Esophagus squamous epithelium (tissue), 4 donors: ENCODE measurements at regions not wholly inside any gene's neighbourhood (a gene's known extent, or its start where the extent isn't known, plus 50 kb on each side); places are given as distances from the start of the nearest gene placed in this dataset.

Experiments used
- POLR2A ChIP-seq, 4 donors: fragments of 450-650 bp; IDR thresholded peaks; one replicate each; pipeline ENCODE4 v1.6.1; 2017; ENCODE audit warnings: antibody characterized with exemption in 4 of 4, mild to moderate bottlenecking in 4 of 4, moderate library complexity in 3 of 4
- TF ChIP-seq, protein P1 (sequence below), 6 experiments: fragments of 450-650 bp in 4 of 6; fragments of 200-600 bp in 2 of 6; sonication (generic) in 2 of 6; IDR thresholded peaks; one replicate each; pipeline ENCODE4 v1.5.1; 2016 to 2019; ENCODE audit warnings: antibody characterized with exemption in 6 of 6, mild to moderate bottlenecking in 4 of 6, moderate library complexity in 4 of 6

DNA sequence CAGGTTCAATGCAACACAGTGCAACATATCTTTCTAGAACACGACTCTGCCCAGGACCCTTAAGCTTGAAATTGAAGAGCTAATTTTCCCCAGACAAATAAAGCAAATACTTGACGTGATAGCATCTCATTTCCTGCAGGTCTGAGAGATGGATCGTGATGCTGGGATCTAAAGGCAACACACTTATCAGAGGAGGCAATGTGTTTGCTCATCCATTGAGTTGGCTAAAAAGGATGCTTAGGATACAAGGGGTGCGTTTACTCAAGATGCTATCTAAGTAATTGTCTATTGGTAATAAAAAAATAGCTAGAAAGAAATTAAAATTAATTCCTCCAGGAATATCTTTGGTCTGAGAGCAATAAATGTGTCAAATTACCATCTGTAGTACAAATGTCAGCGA, 129.0 kb downstream of the SOCS6 start:
- TF ChIP-seq, protein P1, sequence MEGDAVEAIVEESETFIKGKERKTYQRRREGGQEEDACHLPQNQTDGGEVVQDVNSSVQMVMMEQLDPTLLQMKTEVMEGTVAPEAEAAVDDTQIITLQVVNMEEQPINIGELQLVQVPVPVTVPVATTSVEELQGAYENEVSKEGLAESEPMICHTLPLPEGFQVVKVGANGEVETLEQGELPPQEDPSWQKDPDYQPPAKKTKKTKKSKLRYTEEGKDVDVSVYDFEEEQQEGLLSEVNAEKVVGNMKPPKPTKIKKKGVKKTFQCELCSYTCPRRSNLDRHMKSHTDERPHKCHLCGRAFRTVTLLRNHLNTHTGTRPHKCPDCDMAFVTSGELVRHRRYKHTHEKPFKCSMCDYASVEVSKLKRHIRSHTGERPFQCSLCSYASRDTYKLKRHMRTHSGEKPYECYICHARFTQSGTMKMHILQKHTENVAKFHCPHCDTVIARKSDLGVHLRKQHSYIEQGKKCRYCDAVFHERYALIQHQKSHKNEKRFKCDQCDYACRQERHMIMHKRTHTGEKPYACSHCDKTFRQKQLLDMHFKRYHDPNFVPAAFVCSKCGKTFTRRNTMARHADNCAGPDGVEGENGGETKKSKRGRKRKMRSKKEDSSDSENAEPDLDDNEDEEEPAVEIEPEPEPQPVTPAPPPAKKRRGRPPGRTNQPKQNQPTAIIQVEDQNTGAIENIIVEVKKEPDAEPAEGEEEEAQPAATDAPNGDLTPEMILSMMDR (IDR thresholded peaks at IDR 0.05), result no peak
- TF ChIP-seq POLR2A (IDR thresholded peaks at IDR 0.05), result no peak
